ENCODE measurements at regions not wholly inside any gene's neighbourhood (a gene's known extent, or its start where the extent isn't known, plus 50 kb on each side); places are given as distances from the start of the nearest gene placed in this dataset.

DNA sequence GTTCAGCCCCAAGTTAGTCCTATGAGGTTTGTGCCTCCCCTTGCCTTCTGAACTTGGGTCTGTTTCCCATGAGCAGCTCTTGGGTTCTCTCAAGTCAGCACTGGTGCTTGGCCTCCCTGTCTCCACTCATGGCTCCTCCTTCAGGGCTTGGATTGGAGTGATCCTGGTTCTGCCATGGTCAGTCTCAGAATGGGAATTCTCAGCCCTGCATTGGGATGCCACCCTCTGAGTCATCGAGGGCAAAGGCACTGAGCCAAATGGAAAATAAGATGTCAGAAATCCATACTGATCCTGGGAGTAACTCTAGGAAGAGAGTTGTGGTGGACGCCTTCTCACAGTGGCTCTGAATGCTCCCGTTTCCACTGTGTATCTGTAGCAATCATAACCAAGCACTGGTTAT lies 233.4 kb upstream of the HABP2 start:
- TF ChIP-seq, protein P1, sequence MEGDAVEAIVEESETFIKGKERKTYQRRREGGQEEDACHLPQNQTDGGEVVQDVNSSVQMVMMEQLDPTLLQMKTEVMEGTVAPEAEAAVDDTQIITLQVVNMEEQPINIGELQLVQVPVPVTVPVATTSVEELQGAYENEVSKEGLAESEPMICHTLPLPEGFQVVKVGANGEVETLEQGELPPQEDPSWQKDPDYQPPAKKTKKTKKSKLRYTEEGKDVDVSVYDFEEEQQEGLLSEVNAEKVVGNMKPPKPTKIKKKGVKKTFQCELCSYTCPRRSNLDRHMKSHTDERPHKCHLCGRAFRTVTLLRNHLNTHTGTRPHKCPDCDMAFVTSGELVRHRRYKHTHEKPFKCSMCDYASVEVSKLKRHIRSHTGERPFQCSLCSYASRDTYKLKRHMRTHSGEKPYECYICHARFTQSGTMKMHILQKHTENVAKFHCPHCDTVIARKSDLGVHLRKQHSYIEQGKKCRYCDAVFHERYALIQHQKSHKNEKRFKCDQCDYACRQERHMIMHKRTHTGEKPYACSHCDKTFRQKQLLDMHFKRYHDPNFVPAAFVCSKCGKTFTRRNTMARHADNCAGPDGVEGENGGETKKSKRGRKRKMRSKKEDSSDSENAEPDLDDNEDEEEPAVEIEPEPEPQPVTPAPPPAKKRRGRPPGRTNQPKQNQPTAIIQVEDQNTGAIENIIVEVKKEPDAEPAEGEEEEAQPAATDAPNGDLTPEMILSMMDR (IDR thresholded peaks at IDR 0.05), result no peak
- TF ChIP-seq POLR2AphosphoS5 (IDR thresholded peaks at IDR 0.05), result no peak
